ENCODE measurements at regions not wholly inside any gene's neighbourhood (a gene's known extent, or its start where the extent isn't known, plus 50 kb on each side); places are given as distances from the start of the nearest gene placed in this dataset.

- TF ChIP-seq CSDC2 (CRISPR knock-in tag; IDR thresholded peaks at IDR 0.05) (no peak), BACH2 (CRISPR knock-in tag; IDR thresholded peaks at IDR 0.05; ENCODE audit: borderline replicate concordance) (no peak), PPARA (CRISPR knock-in tag; IDR thresholded peaks at IDR 0.05; ENCODE audit: borderline replicate concordance) (no peak), ESRRG (CRISPR knock-in tag; IDR thresholded peaks at IDR 0.05) (no peak), ISL1 (CRISPR knock-in tag; IDR thresholded peaks at IDR 0.05) (no peak), ARNTL (CRISPR knock-in tag; IDR thresholded peaks at IDR 0.05; ENCODE audit: borderline replicate concordance, low read depth) (no peak), RARB (CRISPR knock-in tag; IDR thresholded peaks at IDR 0.05) (no peak), TOX (CRISPR knock-in tag; IDR thresholded peaks at IDR 0.05; ENCODE audit: borderline replicate concordance) (no peak), ZFP30 (CRISPR knock-in tag; IDR thresholded peaks at IDR 0.05) (no peak), ZNF70 (CRISPR knock-in tag; IDR thresholded peaks at IDR 0.05) (no peak)
- TF ChIP-seq, protein P1, sequence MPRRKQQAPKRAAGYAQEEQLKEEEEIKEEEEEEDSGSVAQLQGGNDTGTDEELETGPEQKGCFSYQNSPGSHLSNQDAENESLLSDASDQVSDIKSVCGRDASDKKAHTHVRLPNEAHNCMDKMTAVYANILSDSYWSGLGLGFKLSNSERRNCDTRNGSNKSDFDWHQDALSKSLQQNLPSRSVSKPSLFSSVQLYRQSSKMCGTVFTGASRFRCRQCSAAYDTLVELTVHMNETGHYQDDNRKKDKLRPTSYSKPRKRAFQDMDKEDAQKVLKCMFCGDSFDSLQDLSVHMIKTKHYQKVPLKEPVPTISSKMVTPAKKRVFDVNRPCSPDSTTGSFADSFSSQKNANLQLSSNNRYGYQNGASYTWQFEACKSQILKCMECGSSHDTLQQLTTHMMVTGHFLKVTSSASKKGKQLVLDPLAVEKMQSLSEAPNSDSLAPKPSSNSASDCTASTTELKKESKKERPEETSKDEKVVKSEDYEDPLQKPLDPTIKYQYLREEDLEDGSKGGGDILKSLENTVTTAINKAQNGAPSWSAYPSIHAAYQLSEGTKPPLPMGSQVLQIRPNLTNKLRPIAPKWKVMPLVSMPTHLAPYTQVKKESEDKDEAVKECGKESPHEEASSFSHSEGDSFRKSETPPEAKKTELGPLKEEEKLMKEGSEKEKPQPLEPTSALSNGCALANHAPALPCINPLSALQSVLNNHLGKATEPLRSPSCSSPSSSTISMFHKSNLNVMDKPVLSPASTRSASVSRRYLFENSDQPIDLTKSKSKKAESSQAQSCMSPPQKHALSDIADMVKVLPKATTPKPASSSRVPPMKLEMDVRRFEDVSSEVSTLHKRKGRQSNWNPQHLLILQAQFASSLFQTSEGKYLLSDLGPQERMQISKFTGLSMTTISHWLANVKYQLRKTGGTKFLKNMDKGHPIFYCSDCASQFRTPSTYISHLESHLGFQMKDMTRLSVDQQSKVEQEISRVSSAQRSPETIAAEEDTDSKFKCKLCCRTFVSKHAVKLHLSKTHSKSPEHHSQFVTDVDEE (CRISPR knock-in tag; IDR thresholded peaks at IDR 0.05): no peak
- TF ChIP-seq, protein P2, sequence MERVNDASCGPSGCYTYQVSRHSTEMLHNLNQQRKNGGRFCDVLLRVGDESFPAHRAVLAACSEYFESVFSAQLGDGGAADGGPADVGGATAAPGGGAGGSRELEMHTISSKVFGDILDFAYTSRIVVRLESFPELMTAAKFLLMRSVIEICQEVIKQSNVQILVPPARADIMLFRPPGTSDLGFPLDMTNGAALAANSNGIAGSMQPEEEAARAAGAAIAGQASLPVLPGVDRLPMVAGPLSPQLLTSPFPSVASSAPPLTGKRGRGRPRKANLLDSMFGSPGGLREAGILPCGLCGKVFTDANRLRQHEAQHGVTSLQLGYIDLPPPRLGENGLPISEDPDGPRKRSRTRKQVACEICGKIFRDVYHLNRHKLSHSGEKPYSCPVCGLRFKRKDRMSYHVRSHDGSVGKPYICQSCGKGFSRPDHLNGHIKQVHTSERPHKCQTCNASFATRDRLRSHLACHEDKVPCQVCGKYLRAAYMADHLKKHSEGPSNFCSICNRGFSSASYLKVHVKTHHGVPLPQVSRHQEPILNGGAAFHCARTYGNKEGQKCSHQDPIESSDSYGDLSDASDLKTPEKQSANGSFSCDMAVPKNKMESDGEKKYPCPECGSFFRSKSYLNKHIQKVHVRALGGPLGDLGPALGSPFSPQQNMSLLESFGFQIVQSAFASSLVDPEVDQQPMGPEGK (CRISPR knock-in tag; IDR thresholded peaks at IDR 0.05; ENCODE audit: borderline replicate concordance): no peak
Observed at GRCh38 chr18:59057493-59057795, 82.2 kb upstream of the SEC11C start.

Measured in SK-N-SH treated with all-trans-retinoic acid at 6 μM for 48 hours (cell line).